H9 (cell line): ENCODE measurements at regions not wholly inside any gene's neighbourhood (a gene's known extent, or its start where the extent isn't known, plus 50 kb on each side); places are given as distances from the start of the nearest gene placed in this dataset.

Experiments
- DNase-seq: peaks from one replicate; pipeline ENCODE4 v3.0.0-alpha.2; 2017
- H2AFZ ChIP-seq: one replicate; pipeline ENCODE4 v1.6.1; 2013; ENCODE audit warnings: mild to moderate bottlenecking, low read length, control low read depth, moderate library complexity
- H2AK5ac ChIP-seq: 2 replicates; pipeline ENCODE4 v1.6.1; 2013; ENCODE audit warnings: low read length, control low read depth, mixed read lengths; ENCODE audit not compliant: insufficient read length
- H2BK120ac ChIP-seq: one replicate; pipeline ENCODE4 v1.6.1; 2013; ENCODE audit warnings: low read depth, mild to moderate bottlenecking, low read length, control low read depth, inconsistent platforms; ENCODE audit not compliant: poor library complexity, severe bottlenecking
- H2BK12ac ChIP-seq: 2 replicates; pipeline ENCODE4 v1.6.1; 2013; ENCODE audit warnings: low read length, control low read depth, mixed read lengths, low read depth; ENCODE audit not compliant: insufficient read length
- H2BK15ac ChIP-seq: 2 replicates; pipeline ENCODE4 v1.6.1; 2013; ENCODE audit warnings: low read depth, low read length, control low read depth
- H2BK20ac ChIP-seq: one replicate; pipeline ENCODE4 v1.6.1; 2013; ENCODE audit warnings: low read depth, mild to moderate bottlenecking, low read length, control low read depth, inconsistent platforms; ENCODE audit not compliant: poor library complexity, severe bottlenecking
- H2BK5ac ChIP-seq: 2 replicates; pipeline ENCODE4 v1.6.1; 2013; ENCODE audit warnings: low read length, control low read depth, mixed read lengths; ENCODE audit not compliant: insufficient read length
- H3K14ac ChIP-seq: 2 replicates; pipeline ENCODE4 v1.6.1; 2013; ENCODE audit warnings: low read length, control low read depth; ENCODE audit not compliant: insufficient read depth
- H3K18ac ChIP-seq: 2 replicates; pipeline ENCODE4 v1.6.1; 2013; ENCODE audit warnings: low read depth, mild to moderate bottlenecking, mixed read lengths, low read length, control low read depth; ENCODE audit not compliant: insufficient read length
- H3K23ac ChIP-seq: 2 replicates; pipeline ENCODE4 v1.6.1; 2013; ENCODE audit warnings: low read length, control low read depth, mixed read lengths, low read depth; ENCODE audit not compliant: insufficient read length
- H3K23me2 ChIP-seq: 2 replicates; pipeline ENCODE4 v1.6.1; 2013; ENCODE audit warnings: low read depth, mild to moderate bottlenecking, mixed read lengths, low read length, control low read depth; ENCODE audit not compliant: insufficient read length, poor library complexity, severe bottlenecking
- H3K27ac ChIP-seq: 2 replicates; pipeline ENCODE4 v1.5.1; 2013; ENCODE audit warnings: low read length, control low read depth, mixed read lengths, low read depth; ENCODE audit not compliant: insufficient read length
- H3K27me3 ChIP-seq: 2 replicates; pipeline ENCODE4 v1.6.1; 2013; ENCODE audit warnings: low read length, control low read depth, inconsistent platforms; ENCODE audit not compliant: insufficient read depth
- H3K4ac ChIP-seq: 2 replicates; pipeline ENCODE4 v1.6.1; 2013; ENCODE audit warnings: low read depth, mild to moderate bottlenecking, control low read depth, inconsistent platforms, low read length, moderate library complexity
- H3K4me1 ChIP-seq: 2 replicates; pipeline ENCODE4 v1.6.1; 2013; ENCODE audit warnings: low read length, control low read depth, inconsistent platforms; ENCODE audit not compliant: insufficient read depth
- H3K4me2 ChIP-seq: 2 replicates; pipeline ENCODE4 v1.6.1; 2013; ENCODE audit warnings: low read length, control low read depth, mixed read lengths; ENCODE audit not compliant: insufficient read length, insufficient read depth
- H3K56ac ChIP-seq: 2 replicates; pipeline ENCODE4 v1.6.1; 2013; ENCODE audit warnings: low read depth, mild to moderate bottlenecking, mixed read lengths, low read length, control low read depth; ENCODE audit not compliant: insufficient read length
- H3K79me1 ChIP-seq: 2 replicates; pipeline ENCODE4 v1.6.1; 2013; ENCODE audit warnings: low read depth, mild to moderate bottlenecking, moderate library complexity, low read length, control low read depth, inconsistent platforms; ENCODE audit not compliant: insufficient read depth, poor library complexity, severe bottlenecking
- H3K79me2 ChIP-seq: 2 replicates; pipeline ENCODE4 v1.6.1; 2013; ENCODE audit warnings: low read length, control low read depth, inconsistent platforms; ENCODE audit not compliant: insufficient read depth
- H3K9ac ChIP-seq: 2 replicates; pipeline ENCODE4 v1.6.1; 2013; ENCODE audit warnings: low read length, control low read depth, mixed read lengths; ENCODE audit not compliant: insufficient read length; ENCODE audit errors: extremely low read depth
- H3K9me3 ChIP-seq: one replicate; pipeline ENCODE4 v1.6.1; 2013; ENCODE audit warnings: low read depth, low read length, inconsistent platforms; ENCODE audit not compliant: control insufficient read depth
- H3T11ph ChIP-seq: one replicate; pipeline ENCODE4 v1.6.1; 2013; ENCODE audit warnings: mild to moderate bottlenecking, low read length, control low read depth, inconsistent platforms
- H4K20me1 ChIP-seq: one replicate; pipeline ENCODE4 v1.6.1; 2013; ENCODE audit not compliant: control insufficient read depth, insufficient read length, insufficient read depth
- H4K5ac ChIP-seq: 2 replicates; pipeline ENCODE4 v1.6.1; 2013; ENCODE audit warnings: low read depth, mild to moderate bottlenecking, mixed read lengths, low read length, control low read depth; ENCODE audit not compliant: insufficient read length
- H4K8ac ChIP-seq: replicated peaks from 2 replicates; pipeline ENCODE4 v1.6.1; 2013; ENCODE audit warnings: low read length, control low read depth, mixed read lengths, low read depth; ENCODE audit not compliant: insufficient read length
- H4K91ac ChIP-seq: 2 replicates; pipeline ENCODE4 v1.6.1; 2013; ENCODE audit warnings: low read depth, mild to moderate bottlenecking, moderate library complexity, mixed read lengths, low read length, control low read depth; ENCODE audit not compliant: insufficient read length
- H3K27ac Mint-ChIP-seq, 3 experiments: 2 replicates in 2 of 3; 3 replicates in 1 of 3; pipeline ENCODE4 v1.8.0; 2020 to 2021; ENCODE audit warnings: mixed read lengths in 3 of 3, mild to moderate bottlenecking in 1 of 3, moderate library complexity in 1 of 3
- H3K27me3 Mint-ChIP-seq: 2 replicates; pipeline ENCODE4 v1.8.0; 2021; ENCODE audit warnings: low read depth, mild to moderate bottlenecking, moderate library complexity, mixed read lengths
- H3K36me3 Mint-ChIP-seq, 3 experiments: 2 replicates in 2 of 3; 3 replicates in 1 of 3; pipeline ENCODE4 v1.8.0; 2020 to 2021; ENCODE audit warnings: low read depth in 3 of 3, mixed read lengths in 3 of 3; ENCODE audit not compliant: insufficient read depth in 1 of 3
- H3K4me1 Mint-ChIP-seq, 2 experiments: 2 replicates each; pipeline ENCODE4 v1.8.0; 2020; ENCODE audit warnings: mixed read lengths in 2 of 2
- H3K4me3 Mint-ChIP-seq, 2 experiments: 2 replicates in 1 of 2; 3 replicates in 1 of 2; pipeline ENCODE4 v1.8.0; 2020 to 2021; ENCODE audit warnings: mild to moderate bottlenecking in 2 of 2, mixed read lengths in 2 of 2, moderate library complexity in 1 of 2
- H3K9me3 Mint-ChIP-seq, 2 experiments: 2 replicates in 1 of 2; 3 replicates in 1 of 2; pipeline ENCODE4 v1.8.0; 2020; ENCODE audit warnings: mild to moderate bottlenecking in 2 of 2, mixed read lengths in 2 of 2, moderate library complexity in 1 of 2
- WGBS: extraction: QIAGEN DNeasy Blood & Tissue Kit; methylation state at CpG from one replicate; pipeline ENCODE4 v1.1.7; 2013; ENCODE audit warnings: missing lambda C conversion rate, low lambda C conversion rate, mixed read lengths; ENCODE audit not compliant: insufficient read length; ENCODE audit errors: extremely low coverage; 5-methylcytosine and 5-hydroxymethylcytosine counted together
- TF ChIP-seq, protein P1 (sequence below): fragments of 200-600 bp; sonication (generic); conservative IDR thresholded peaks from 3 replicates; pipeline ENCODE4 v1.8.0; 2021; ENCODE audit warnings: antibody characterized with exemption, mild to moderate bottlenecking

DNA sequence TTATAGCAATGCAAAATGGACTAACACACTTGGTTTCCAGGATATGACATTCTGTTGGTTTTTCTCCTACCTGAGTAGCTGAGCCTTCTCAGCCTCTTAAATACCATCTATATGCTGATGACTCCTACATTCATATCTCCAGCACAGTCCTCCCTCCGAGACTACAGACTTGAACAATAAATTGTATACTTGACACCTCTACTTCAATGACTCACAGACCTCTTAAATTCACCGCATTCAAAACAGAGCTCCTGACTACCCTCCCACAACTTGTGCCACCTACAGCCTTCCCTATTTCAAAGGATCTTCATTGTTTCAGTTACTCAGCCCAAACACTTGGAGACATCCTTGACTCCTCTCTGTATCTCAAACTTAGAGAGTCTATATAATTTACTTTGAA lies 66.8 kb upstream of the ASB17 start:
- DNase-seq = no peak
- WGBS = no CpG with 5 or more reads among the region's 2 CpGs
- H3K9me3 ChIP-seq = no peaks in the 10 kb centered on the region
- H3K23me2 ChIP-seq = no peaks in the 10 kb centered on the region
- H2BK15ac ChIP-seq = no peak overlapping the region
- H3K27me3 Mint-ChIP-seq = no peaks in the 10 kb centered on the region; the same call in 1 of the 2 replicates
- no peak overlapping the region for H2BK120ac ChIP-seq
- H2BK5ac ChIP-seq = no peak overlapping the region
- H3K4ac ChIP-seq = no peak overlapping the region
- no peaks in the 10 kb centered on the region for H3K79me1 ChIP-seq
- H2AFZ ChIP-seq = no peak overlapping the region
- TF ChIP-seq, protein P1, sequence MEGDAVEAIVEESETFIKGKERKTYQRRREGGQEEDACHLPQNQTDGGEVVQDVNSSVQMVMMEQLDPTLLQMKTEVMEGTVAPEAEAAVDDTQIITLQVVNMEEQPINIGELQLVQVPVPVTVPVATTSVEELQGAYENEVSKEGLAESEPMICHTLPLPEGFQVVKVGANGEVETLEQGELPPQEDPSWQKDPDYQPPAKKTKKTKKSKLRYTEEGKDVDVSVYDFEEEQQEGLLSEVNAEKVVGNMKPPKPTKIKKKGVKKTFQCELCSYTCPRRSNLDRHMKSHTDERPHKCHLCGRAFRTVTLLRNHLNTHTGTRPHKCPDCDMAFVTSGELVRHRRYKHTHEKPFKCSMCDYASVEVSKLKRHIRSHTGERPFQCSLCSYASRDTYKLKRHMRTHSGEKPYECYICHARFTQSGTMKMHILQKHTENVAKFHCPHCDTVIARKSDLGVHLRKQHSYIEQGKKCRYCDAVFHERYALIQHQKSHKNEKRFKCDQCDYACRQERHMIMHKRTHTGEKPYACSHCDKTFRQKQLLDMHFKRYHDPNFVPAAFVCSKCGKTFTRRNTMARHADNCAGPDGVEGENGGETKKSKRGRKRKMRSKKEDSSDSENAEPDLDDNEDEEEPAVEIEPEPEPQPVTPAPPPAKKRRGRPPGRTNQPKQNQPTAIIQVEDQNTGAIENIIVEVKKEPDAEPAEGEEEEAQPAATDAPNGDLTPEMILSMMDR = no peak
- H4K8ac ChIP-seq = no peak overlapping the region
- no peak overlapping the region for H3T11ph ChIP-seq
- no peaks in the 10 kb centered on the region for H4K20me1 ChIP-seq
- peaks cover 6% of the 10 kb centered on the region in 2 experiments; a peak in 3 of 5 replicates for H3K9me3 Mint-ChIP-seq
- H3K4me1 ChIP-seq = no peaks in the 10 kb centered on the region
- H3K23ac ChIP-seq = no peak overlapping the region
- H3K4me1 Mint-ChIP-seq = no peaks in the 10 kb centered on the region
- no peaks in the 10 kb centered on the region for H3K79me2 ChIP-seq
- H3K56ac ChIP-seq = no peak overlapping the region
- H3K18ac ChIP-seq = no peak overlapping the region
- no peak overlapping the region; a peak in 1 of 7 replicates for H3K27ac Mint-ChIP-seq
- no peaks in the 10 kb centered on the region for H3K27me3 ChIP-seq
- H3K4me3 Mint-ChIP-seq = no peak overlapping the region
- no peak overlapping the region for H4K5ac ChIP-seq
- no peak overlapping the region for H2BK12ac ChIP-seq
- H3K36me3 Mint-ChIP-seq = peaks cover 0 to 3% (median 0%) of the 10 kb centered on the region in 3 experiments; a peak in 1 of 7 replicates
- H3K4me2 ChIP-seq = no peak overlapping the region
- no peak overlapping the region for H2AK5ac ChIP-seq
- no peak overlapping the region for H2BK20ac ChIP-seq
- H3K14ac ChIP-seq = no peak overlapping the region
- no peak overlapping the region for H3K27ac ChIP-seq
- H4K91ac ChIP-seq = no peak overlapping the region
- no peak overlapping the region for H3K9ac ChIP-seq
